Psoas muscle (tissue), 7 donors: ENCODE measurements at regions not wholly inside any gene's neighbourhood (a gene's known extent, or its start where the extent isn't known, plus 50 kb on each side); places are given as distances from the start of the nearest gene placed in this dataset.
"Not testable (repeated sequence)": the region's sequence is repeated elsewhere in the genome, so short reads cannot be mapped to it uniquely, and the experiment has no call there.

ENCODE experiments used
- ATAC-seq, 4 donors: fragments of 200-7000 bp; cut with Tn5 transposase; one replicate each; pipeline ENCODE4 v1.9.1; 2020; ENCODE audit warnings: moderate library complexity in 3 of 4, mild to moderate bottlenecking in 2 of 4
- DNase-seq, 2 donors: peaks; one replicate each; pipeline ENCODE4 v3.0.0-alpha.2; 2020
- H3K27ac ChIP-seq: fragments of 200-600 bp; one replicate; pipeline ENCODE4 v1.8.0; 2022
- H3K27me3 ChIP-seq, 3 donors: fragments of 200-600 bp in 1 of 3; one replicate each; pipeline versions ENCODE4 v1.6.1 to v1.8.0; 2013 to 2022; ENCODE audit warnings: low read length in 2 of 3, mild to moderate bottlenecking in 2 of 3, moderate library complexity in 1 of 3; ENCODE audit not compliant: insufficient read depth in 3 of 3
- H3K36me3 ChIP-seq, 2 donors: fragments of 200-600 bp in 1 of 2; one replicate each; pipeline versions ENCODE4 v1.6.1 to v1.8.0; 2013 to 2022; ENCODE audit warnings: low read depth in 1 of 2, mild to moderate bottlenecking in 1 of 2, moderate library complexity in 1 of 2; ENCODE audit not compliant: insufficient read depth in 1 of 2
- H3K4me1 ChIP-seq: fragments of 200-600 bp; one replicate; pipeline ENCODE4 v1.8.0; 2022
- H3K4me3 ChIP-seq: fragments of 200-600 bp; one replicate; pipeline ENCODE4 v1.8.0; 2022; ENCODE audit warnings: mild to moderate bottlenecking
- H3K9me3 ChIP-seq: fragments of 200-600 bp; one replicate; pipeline ENCODE4 v1.8.0; 2022
- WGBS, 3 donors: extraction: QIAGEN DNeasy Blood & Tissue Kit; methylation state at CpG; one replicate each; pipeline versions ENCODE4 v1.1.6 to v1.1.7; 2013; 5-methylcytosine and 5-hydroxymethylcytosine counted together
- intact Hi-C, 2 donors: fragments of 100-400 bp; cut with DNase I; formaldehyde crosslinking; loops; one replicate each; pipeline versions ENCODE4 v1.11.0 to v1.14.2; 2022
- TF ChIP-seq, protein P1 (sequence below): fragments of 200-600 bp; IDR thresholded peaks from one replicate; pipeline ENCODE4 v1.8.0; 2022; ENCODE audit warnings: antibody characterized with exemption
- donor health status: healthy with polysubstance abuse.
- donor health status: DM: no; HTN: no; CAD: no; lungs with moderate emphysema.
- donor health status: Bipolar disorder and iron deficiency.
- donor health status: healthy.
- donor health status: DM: yes; HTN: yes; CAD: no.
- donor health status: DM: no; HTN: no; CAD: no.
- donor health status: DM: yes; HTN: yes; CAD: no.

DNA sequence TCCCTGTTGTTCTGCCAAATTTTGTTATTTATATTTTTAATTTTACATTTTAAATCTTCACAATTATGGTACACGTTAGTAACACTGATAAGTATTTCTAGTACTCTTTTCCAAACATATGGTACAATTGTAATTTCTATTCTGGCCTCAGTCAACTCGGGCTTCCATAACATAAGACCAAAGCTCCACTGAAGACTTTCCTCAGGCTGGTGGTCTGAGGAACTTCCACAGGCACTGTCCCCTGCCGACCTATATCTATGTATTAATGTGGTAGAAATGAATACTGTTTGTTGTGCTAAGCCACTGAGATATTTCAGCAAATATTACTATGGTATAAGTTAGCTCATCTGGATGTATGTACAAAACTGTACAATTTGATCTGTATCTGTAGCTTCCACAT lies 407.6 kb upstream of the ZNF804A start:
- WGBS, 3 donors, result 75 to 76% (median 76%) methylated on average over 3 of the region's 3 CpGs
- Histone ChIP-seq H3K36me3 (no peaks in the 10 kb centered on the region), H3K4me1 (no peaks in the 10 kb centered on the region), H3K9me3 (no peaks in the 10 kb centered on the region), H3K27me3 (no peaks in the 10 kb centered on the region), H3K4me3 (no peak overlapping the region), H3K27ac (no peak overlapping the region)
- intact Hi-C loops, result no loop called here
- DNase-seq (no peak), ATAC-seq (no peak)
- TF ChIP-seq, protein P1, sequence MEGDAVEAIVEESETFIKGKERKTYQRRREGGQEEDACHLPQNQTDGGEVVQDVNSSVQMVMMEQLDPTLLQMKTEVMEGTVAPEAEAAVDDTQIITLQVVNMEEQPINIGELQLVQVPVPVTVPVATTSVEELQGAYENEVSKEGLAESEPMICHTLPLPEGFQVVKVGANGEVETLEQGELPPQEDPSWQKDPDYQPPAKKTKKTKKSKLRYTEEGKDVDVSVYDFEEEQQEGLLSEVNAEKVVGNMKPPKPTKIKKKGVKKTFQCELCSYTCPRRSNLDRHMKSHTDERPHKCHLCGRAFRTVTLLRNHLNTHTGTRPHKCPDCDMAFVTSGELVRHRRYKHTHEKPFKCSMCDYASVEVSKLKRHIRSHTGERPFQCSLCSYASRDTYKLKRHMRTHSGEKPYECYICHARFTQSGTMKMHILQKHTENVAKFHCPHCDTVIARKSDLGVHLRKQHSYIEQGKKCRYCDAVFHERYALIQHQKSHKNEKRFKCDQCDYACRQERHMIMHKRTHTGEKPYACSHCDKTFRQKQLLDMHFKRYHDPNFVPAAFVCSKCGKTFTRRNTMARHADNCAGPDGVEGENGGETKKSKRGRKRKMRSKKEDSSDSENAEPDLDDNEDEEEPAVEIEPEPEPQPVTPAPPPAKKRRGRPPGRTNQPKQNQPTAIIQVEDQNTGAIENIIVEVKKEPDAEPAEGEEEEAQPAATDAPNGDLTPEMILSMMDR, result no peak

DNA sequence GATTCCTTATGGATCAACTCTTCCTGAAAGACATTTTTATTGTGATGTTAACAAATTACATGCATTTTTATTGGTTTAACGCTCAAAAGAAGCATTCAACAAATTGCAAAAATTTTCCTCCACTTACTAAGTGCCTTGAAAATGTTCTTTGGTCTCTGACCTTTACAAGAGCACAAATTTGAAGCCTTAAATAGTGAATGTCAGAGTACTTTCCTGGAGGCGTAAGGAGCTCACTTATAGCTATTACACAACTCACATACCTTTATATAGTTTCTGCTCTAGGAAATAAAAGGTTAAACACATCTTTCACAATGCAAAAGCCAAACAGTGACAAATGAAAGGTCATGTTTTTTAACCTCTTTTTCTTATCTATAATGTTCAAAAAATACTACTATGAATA lies 405.7 kb upstream of the ZNF804A start:
- no peaks in the 10 kb centered on the region for H3K27me3 ChIP-seq
- no peaks in the 10 kb centered on the region for H3K36me3 ChIP-seq
- intact Hi-C loops, result no loop called here
- no peak overlapping the region for H3K4me3 ChIP-seq
- H3K27ac ChIP-seq, result no peak overlapping the region
- ATAC-seq (no peak), DNase-seq (no peak)
- no peaks in the 10 kb centered on the region for H3K9me3 ChIP-seq
- 59 to 60% (median 59%) methylated on average over 2 of the region's 2 CpGs for WGBS, 3 donors
- TF ChIP-seq, protein P1, result no peak
- no peaks in the 10 kb centered on the region for H3K4me1 ChIP-seq

DNA sequence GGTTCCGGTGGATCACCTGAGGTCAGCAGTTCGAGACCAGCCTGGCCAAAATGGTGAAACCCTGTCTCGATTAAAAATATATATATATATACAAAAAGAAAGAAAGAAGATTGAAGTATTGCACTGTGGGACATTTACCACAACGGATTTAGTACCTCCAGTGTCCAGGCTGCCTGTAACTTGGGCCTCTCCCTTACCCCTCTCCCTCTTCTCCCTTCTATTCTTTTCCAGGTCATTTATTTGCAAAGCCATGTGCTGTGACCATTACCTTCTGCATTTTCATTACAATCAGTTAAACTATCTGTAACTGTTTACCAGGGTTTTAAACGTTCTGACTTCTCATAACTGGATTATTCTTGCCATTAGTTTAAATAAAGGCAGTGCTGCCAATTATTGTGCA lies 400.9 kb upstream of the ZNF804A start:
- H3K27ac ChIP-seq, result no peak overlapping the region
- DNase-seq (no peak), ATAC-seq (no peak)
- TF ChIP-seq, protein P1, result no peak
- H3K36me3 ChIP-seq, result no peaks in the 10 kb centered on the region
- H3K4me1 ChIP-seq, result no peaks in the 10 kb centered on the region
- no peaks in the 10 kb centered on the region for H3K27me3 ChIP-seq
- H3K9me3 ChIP-seq, result no peaks in the 10 kb centered on the region
- intact Hi-C loops, result no loop called here
- WGBS, 3 donors, result 64 to 72% (median 67%) methylated on average over 5 of the region's 5 CpGs
- no peak overlapping the region for H3K4me3 ChIP-seq

DNA sequence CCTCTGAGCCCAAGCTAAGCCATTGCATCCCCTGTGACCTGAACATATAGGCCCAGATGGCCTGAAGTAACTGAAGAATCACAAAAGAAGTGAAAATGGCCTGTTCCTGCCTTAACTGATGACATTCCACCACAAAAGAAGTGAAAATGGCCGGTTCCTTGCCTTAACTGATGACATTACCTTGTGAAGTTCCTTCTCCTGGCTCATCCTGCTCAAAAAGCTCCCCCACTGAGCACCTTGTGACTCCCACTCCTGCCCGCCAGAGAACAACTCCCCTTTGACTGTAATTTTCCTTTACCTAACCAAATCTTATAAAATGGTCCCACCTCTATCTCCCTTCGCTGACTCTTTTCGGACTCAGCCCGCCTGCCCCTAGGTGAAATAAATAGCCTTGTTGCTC lies 399.5 kb upstream of the ZNF804A start:
- ATAC-seq, H3K27me3 ChIP-seq, DNase-seq, H3K27ac ChIP-seq, intact Hi-C loops, H3K4me1 ChIP-seq, H3K4me3 ChIP-seq, H3K9me3 ChIP-seq, H3K36me3 ChIP-seq: not testable (repeated sequence)
- WGBS, 3 donors, result 89 to 93% (median 89%) methylated on average over 5 of the region's 5 CpGs

DNA sequence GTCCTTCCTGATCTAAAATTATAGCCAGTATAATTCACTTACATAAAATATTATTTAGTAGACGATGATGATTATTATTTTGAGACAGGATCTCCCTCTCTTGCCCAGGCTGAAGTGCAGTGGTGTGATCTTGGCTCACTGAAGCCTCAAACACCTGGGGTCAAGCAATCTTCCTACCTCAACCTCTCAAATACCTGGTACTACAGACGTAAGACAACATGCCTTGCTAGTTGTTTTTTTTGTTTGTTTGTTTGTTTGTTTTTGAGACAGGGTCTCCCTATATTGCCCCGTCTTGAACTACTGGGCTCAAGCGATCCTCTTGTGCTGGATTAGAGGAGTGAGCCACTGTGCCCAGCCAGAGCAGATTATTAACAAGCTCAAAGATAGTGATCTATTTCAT lies 399.1 kb upstream of the ZNF804A start:
- ATAC-seq (no peak), DNase-seq (no peak)
- Histone ChIP-seq H3K9me3 (no peaks in the 10 kb centered on the region), H3K36me3 (no peaks in the 10 kb centered on the region), H3K4me1 (no peaks in the 10 kb centered on the region), H3K4me3 (no peak overlapping the region), H3K27me3 (no peaks in the 10 kb centered on the region), H3K27ac (no peak overlapping the region)
- intact Hi-C loops, result no loop called here
- TF ChIP-seq, protein P1, result no peak
- WGBS, 3 donors, result 89 to 95% (median 91%) methylated on average over 4 of the region's 4 CpGs
